HEK293 (cell line): ENCODE measurements at regions not wholly inside any gene's neighbourhood (a gene's known extent, or its start where the extent isn't known, plus 50 kb on each side); places are given as distances from the start of the nearest gene placed in this dataset.

Source experiments
- CTCF ChIA-PET: fragments of 350-600 bp; formaldehyde crosslinking; extraction: SDS; loops from one replicate; lab custom pipeline; 2021; ENCODE audit warnings: antibody characterized with exemption; lab: Yijun Ruan, JAX
- POLR2A ChIA-PET: fragments of 300-600 bp; formaldehyde crosslinking; extraction: SDS; loops from one replicate; lab custom pipeline; 2020; ENCODE audit warnings: antibody characterized with exemption, inconsistent platforms; lab: Yijun Ruan, JAX
- H3K27ac ChIP-seq: fragments of 200-500 bp; sonication (Bioruptor generic); 2 replicates; pipeline ENCODE4 v1.5.1; 2014; ENCODE audit warnings: low read depth, low read length, control low read depth, inconsistent platforms; ENCODE audit errors: extremely low read depth
- H3K36me3 ChIP-seq, 2 experiments: fragments of 200-500 bp in 1 of 2; sonication (Bioruptor generic) in 1 of 2; 1 replicate in 1 of 2; 2 replicates in 1 of 2; pipeline ENCODE4 v1.5.1; 2014 to 2017; ENCODE audit warnings: inconsistent platforms in 2 of 2, low read length in 2 of 2; ENCODE audit not compliant: control insufficient read depth in 2 of 2, insufficient read depth in 1 of 2
- H3K4me1 ChIP-seq: fragments of 200-500 bp; sonication (Bioruptor generic); 2 replicates; pipeline ENCODE4 v1.5.1; 2014; ENCODE audit warnings: mild to moderate bottlenecking, low read length, inconsistent platforms; ENCODE audit not compliant: control insufficient read depth, insufficient read depth
- H3K4me3 ChIP-seq: 2 replicates; pipeline ENCODE4 v1.5.1; 2011; ENCODE audit warnings: low read depth, mild to moderate bottlenecking, control low read depth, low read length, moderate library complexity
- H3K9me3 ChIP-seq: fragments of 200-500 bp; sonication (Bioruptor generic); 2 replicates; pipeline ENCODE4 v1.5.1; 2014; ENCODE audit warnings: low read depth, low read length, inconsistent platforms; ENCODE audit not compliant: control insufficient read depth, insufficient read depth
- AEBP2 ChIP-seq: fragments of 450-650 bp; formaldehyde crosslinking; IDR thresholded peaks from 2 replicates; pipeline ENCODE4 v1.5.1; 2016; ENCODE audit warnings: missing biosample characterization, missing genetic modification characterization, borderline replicate concordance
- BCL11A ChIP-seq: fragments of 450-650 bp; formaldehyde crosslinking; IDR thresholded peaks from 2 replicates; pipeline ENCODE4 v1.5.1; 2016; ENCODE audit warnings: low read depth, missing biosample characterization, missing genetic modification characterization
- OSR2 ChIP-seq: fragments of 450-650 bp; formaldehyde crosslinking; IDR thresholded peaks from 2 replicates; pipeline ENCODE4 v1.5.1; 2016; ENCODE audit warnings: missing biosample characterization, missing genetic modification characterization
- REPIN1 ChIP-seq: fragments of 450-650 bp; formaldehyde crosslinking; IDR thresholded peaks from 2 replicates; pipeline ENCODE4 v1.5.1; 2017; ENCODE audit warnings: missing biosample characterization, missing genetic modification characterization, low read depth
- SCRT1 ChIP-seq: fragments of 450-650 bp; formaldehyde crosslinking; IDR thresholded peaks from 2 replicates; pipeline ENCODE4 v1.5.1; 2016; ENCODE audit warnings: missing biosample characterization, missing genetic modification characterization, borderline replicate concordance
- SP3 ChIP-seq: fragments of 450-650 bp; formaldehyde crosslinking; IDR thresholded peaks from 2 replicates; pipeline ENCODE4 v1.5.1; 2016; ENCODE audit warnings: missing biosample characterization, missing genetic modification characterization
- ZBTB17 ChIP-seq: fragments of 450-650 bp; formaldehyde crosslinking; IDR thresholded peaks from 2 replicates; pipeline ENCODE4 v1.5.1; 2016; ENCODE audit warnings: missing biosample characterization, missing genetic modification characterization
- ZBTB26 ChIP-seq: fragments of 450-650 bp; formaldehyde crosslinking; optimal IDR thresholded peaks from 2 replicates; pipeline ENCODE3; 2016; ENCODE audit warnings: missing biosample characterization, mild to moderate bottlenecking, missing genetic modification characterization
- ZBTB48 ChIP-seq: fragments of 450-650 bp; formaldehyde crosslinking; IDR thresholded peaks from 2 replicates; pipeline ENCODE4 v1.5.1; 2016; ENCODE audit warnings: missing biosample characterization, missing genetic modification characterization
- ZBTB7A ChIP-seq: fragments of 450-650 bp; formaldehyde crosslinking; IDR thresholded peaks from 2 replicates; pipeline ENCODE4 v1.5.1; 2016; ENCODE audit warnings: low read depth, missing biosample characterization, missing genetic modification characterization
- ZFP3 ChIP-seq: fragments of 450-650 bp; formaldehyde crosslinking; IDR thresholded peaks from 2 replicates; pipeline ENCODE4 v1.5.1; 2016; ENCODE audit warnings: low read depth, missing biosample characterization, missing genetic modification characterization
- ZFP37 ChIP-seq: fragments of 450-650 bp; formaldehyde crosslinking; IDR thresholded peaks from 2 replicates; pipeline ENCODE4 v1.5.1; 2016; ENCODE audit warnings: missing biosample characterization, missing genetic modification characterization
- ZNF133 ChIP-seq: fragments of 450-650 bp; formaldehyde crosslinking; IDR thresholded peaks from 2 replicates; pipeline ENCODE4 v1.5.1; 2016; ENCODE audit warnings: missing biosample characterization, missing genetic modification characterization
- ZNF148 ChIP-seq: fragments of 450-650 bp; formaldehyde crosslinking; IDR thresholded peaks from 2 replicates; pipeline ENCODE4 v1.5.0; 2017; ENCODE audit warnings: missing biosample characterization, missing genetic modification characterization, borderline replicate concordance
- ZNF174 ChIP-seq: fragments of 450-650 bp; formaldehyde crosslinking; IDR thresholded peaks from 2 replicates; pipeline ENCODE4 v1.5.0; 2017; ENCODE audit warnings: missing biosample characterization, mild to moderate bottlenecking, missing genetic modification characterization
- ZNF214 ChIP-seq: fragments of 450-650 bp; formaldehyde crosslinking; IDR thresholded peaks from 2 replicates; pipeline ENCODE4 v1.5.1; 2017; ENCODE audit warnings: missing biosample characterization, mild to moderate bottlenecking, missing genetic modification characterization, borderline replicate concordance
- ZNF26 ChIP-seq: fragments of 450-650 bp; formaldehyde crosslinking; IDR thresholded peaks from 2 replicates; pipeline ENCODE4 v1.5.1; 2016; ENCODE audit warnings: missing biosample characterization, missing genetic modification characterization
- ZNF366 ChIP-seq: fragments of 450-650 bp; formaldehyde crosslinking; conservative IDR thresholded peaks from 2 replicates; pipeline ENCODE4 v1.5.1; 2016; ENCODE audit warnings: missing biosample characterization, missing genetic modification characterization
- ZNF555 ChIP-seq: fragments of 450-650 bp; formaldehyde crosslinking; conservative IDR thresholded peaks from 2 replicates; pipeline ENCODE4 v1.5.1; 2017; ENCODE audit warnings: missing biosample characterization, mild to moderate bottlenecking, missing genetic modification characterization, inconsistent platforms
- ZNF561 ChIP-seq: fragments of 450-650 bp; IDR thresholded peaks from 2 replicates; pipeline ENCODE4 v1.5.1; 2018; ENCODE audit warnings: missing biosample characterization, missing genetic modification characterization, borderline replicate concordance
- ZNF623 ChIP-seq: fragments of 450-650 bp; formaldehyde crosslinking; IDR thresholded peaks from 2 replicates; pipeline ENCODE4 v1.5.1; 2016; ENCODE audit warnings: missing biosample characterization, missing genetic modification characterization
- ZNF658 ChIP-seq: fragments of 450-650 bp; formaldehyde crosslinking; IDR thresholded peaks from 2 replicates; pipeline ENCODE4; 2016; ENCODE audit warnings: missing biosample characterization, missing genetic modification characterization
- ZNF704 ChIP-seq: fragments of 450-650 bp; formaldehyde crosslinking; IDR thresholded peaks from 2 replicates; pipeline ENCODE4 v1.5.1; 2016; ENCODE audit warnings: missing biosample characterization, missing genetic modification characterization
- ZNF707 ChIP-seq: fragments of 450-650 bp; formaldehyde crosslinking; IDR thresholded peaks from 2 replicates; pipeline ENCODE4 v1.5.1; 2016; ENCODE audit warnings: missing biosample characterization, missing genetic modification characterization
- ZNF843 ChIP-seq: fragments of 450-650 bp; formaldehyde crosslinking; IDR thresholded peaks from 2 replicates; pipeline ENCODE4 v1.5.1; 2016; ENCODE audit warnings: missing biosample characterization, missing genetic modification characterization
- ZSCAN16 ChIP-seq: fragments of 450-650 bp; formaldehyde crosslinking; IDR thresholded peaks from 2 replicates; pipeline ENCODE4 v1.5.1; 2016; ENCODE audit warnings: missing biosample characterization, missing genetic modification characterization
- ZSCAN5A ChIP-seq: fragments of 450-650 bp; formaldehyde crosslinking; IDR thresholded peaks from 2 replicates; pipeline ENCODE4 v1.5.1; 2016; ENCODE audit warnings: missing biosample characterization, missing genetic modification characterization

- no peak for TF ChIP-seq ZNF555
- no peak for TF ChIP-seq ZBTB7A (tag by site-specific recombination)
- no peak for TF ChIP-seq OSR2 (tag by site-specific recombination)
- TF ChIP-seq ZSCAN5A (tag by site-specific recombination): no peak
- TF ChIP-seq ZFP3: no peak
- no peak for TF ChIP-seq ZBTB48
- no peak for TF ChIP-seq SCRT1 (tag by site-specific recombination)
- POLR2A ChIA-PET: no interaction called here
- no peaks in the 10 kb centered on the region for H3K4me1 ChIP-seq
- H3K27ac ChIP-seq: no peak overlapping the region
- no peak overlapping the region for H3K4me3 ChIP-seq
- no peaks in the 10 kb centered on the region for H3K9me3 ChIP-seq
- CTCF ChIA-PET: interaction anchor here (0.6 kb wide), 1 partner anchor 1307 kb away, joined by 3 read pairs; no protein-coding TSS in a partner anchor
- no peaks in the 10 kb centered on the region for H3K36me3 ChIP-seq
These were observed 145.6 kb upstream of the ABI3BP start for GRCh38 chr3:101138817-101139216.

GRCh38 chr3:101134331-101134730 lies 141.1 kb upstream of the ABI3BP start:
- H3K27ac ChIP-seq: no peak overlapping the region
- POLR2A ChIA-PET: no interaction called here
- H3K4me3 ChIP-seq: no peak overlapping the region

More at GRCh38 chr3:101134331-101134730, 141.1 kb upstream of the ABI3BP start:
- CTCF ChIA-PET: no interaction called here
- Histone ChIP-seq H3K36me3 (no peaks in the 10 kb centered on the region), H3K9me3 (no peaks in the 10 kb centered on the region), H3K4me1 (no peaks in the 10 kb centered on the region)
- TF ChIP-seq ZNF658 (tag by site-specific recombination) (no peak), ZNF623 (tag by site-specific recombination) (no peak), AEBP2 (tag by site-specific recombination) (no peak), ZBTB26 (tag by site-specific recombination) (no peak), ZNF148 (tag by site-specific recombination) (no peak), ZNF707 (no peak), ZNF214 (tag by site-specific recombination) (no peak), ZFP37 (tag by site-specific recombination) (no peak), ZBTB17 (tag by site-specific recombination) (no peak), ZNF561 (tag by site-specific recombination) (no peak), BCL11A (tag by site-specific recombination) (no peak), REPIN1 (tag by site-specific recombination) (no peak), ZSCAN16 (tag by site-specific recombination) (no peak), ZNF174 (no peak), ZNF366 (no peak), ZNF704 (tag by site-specific recombination) (no peak), ZNF843 (tag by site-specific recombination) (no peak), SP3 (no peak), ZNF133 (no peak), ZNF26 (tag by site-specific recombination) (no peak)
